ENCODE measurements at regions not wholly inside any gene's neighbourhood (a gene's known extent, or its start where the extent isn't known, plus 50 kb on each side); places are given as distances from the start of the nearest gene placed in this dataset.

- TF ChIP-seq EZH2phosphoT487 (IDR thresholded peaks at IDR 0.05; ENCODE audit: borderline replicate concordance, low read length) (no peak), CTCF (IDR thresholded peaks at IDR 0.05; ENCODE audit: low read depth, low read length, poor library complexity, severe bottlenecking) (no peak)
- Histone ChIP-seq H3K4me1 (ENCODE audit: control insufficient read depth, low read length) (no peaks in the 10 kb centered on the region), H3K79me2 (ENCODE audit: control insufficient read depth, low read length) (no peaks in the 10 kb centered on the region), H3K27ac (ENCODE audit: low read depth, low read length) (no peak overlapping the region), H3K9me3 (ENCODE audit: control insufficient read depth, insufficient read depth, low read length) (no peaks in the 10 kb centered on the region), H3F3A (ENCODE audit: control insufficient read depth, insufficient read depth) (no peaks in the 10 kb centered on the region), H3K27me3 (ENCODE audit: control insufficient read depth, low read length) (no peaks in the 10 kb centered on the region), H3K36me3 (ENCODE audit: control insufficient read depth, low read length) (no peaks in the 10 kb centered on the region), H3K4me3 (ENCODE audit: low read length) (no peak overlapping the region), H4K20me1 (ENCODE audit: control insufficient read depth, insufficient read depth, low read depth, low read length) (no peaks in the 10 kb centered on the region), H3K9me2 (replicated peaks; ENCODE audit: control insufficient read depth, low read length) (no peaks in the 10 kb centered on the region), H3K4me2 (ENCODE audit: low read length) (no peak overlapping the region)
Measured at GRCh38 chr20:12798286-12798685, 210.5 kb upstream of the SPTLC3 start.

- Histone ChIP-seq H3K9me3 (ENCODE audit: control insufficient read depth, insufficient read depth, low read length) (peaks cover 12% of the 10 kb centered on the region; the same call in 1 of the 2 replicates), H3F3A (ENCODE audit: control insufficient read depth, insufficient read depth) (no peaks in the 10 kb centered on the region), H3K9me2 (replicated peaks; ENCODE audit: control insufficient read depth, low read length) (no peaks in the 10 kb centered on the region), H3K4me3 (ENCODE audit: low read length) (no peak overlapping the region), H3K27me3 (ENCODE audit: control insufficient read depth, low read length) (no peaks in the 10 kb centered on the region), H3K27ac (ENCODE audit: low read depth, low read length) (no peak overlapping the region), H3K4me1 (ENCODE audit: control insufficient read depth, low read length) (no peaks in the 10 kb centered on the region), H4K20me1 (ENCODE audit: control insufficient read depth, insufficient read depth, low read depth, low read length) (no peaks in the 10 kb centered on the region), H3K4me2 (ENCODE audit: low read length) (no peak overlapping the region), H3K79me2 (ENCODE audit: control insufficient read depth, low read length) (no peaks in the 10 kb centered on the region), H3K36me3 (ENCODE audit: control insufficient read depth, low read length) (no peaks in the 10 kb centered on the region)
- no peak for TF ChIP-seq EZH2phosphoT487 (IDR thresholded peaks at IDR 0.05; ENCODE audit: borderline replicate concordance, low read length)
- no peak for TF ChIP-seq CTCF (IDR thresholded peaks at IDR 0.05; ENCODE audit: low read depth, low read length, poor library complexity, severe bottlenecking)
Measured at GRCh38 chr20:12808006-12808567, 200.7 kb upstream of the SPTLC3 start.

GRCh38 chr20:12815231-12815768 lies 193.5 kb upstream of the SPTLC3 start:
- H3F3A ChIP-seq (ENCODE audit: control insufficient read depth, insufficient read depth): no peaks in the 10 kb centered on the region
- H3K9me3 ChIP-seq (ENCODE audit: control insufficient read depth, insufficient read depth, low read length): no peaks in the 10 kb centered on the region
- H4K20me1 ChIP-seq (ENCODE audit: control insufficient read depth, insufficient read depth, low read depth, low read length): no peaks in the 10 kb centered on the region
- H3K4me2 ChIP-seq (ENCODE audit: low read length): no peak overlapping the region
- no peaks in the 10 kb centered on the region for H3K27me3 ChIP-seq (ENCODE audit: control insufficient read depth, low read length)
- no peaks in the 10 kb centered on the region for H3K79me2 ChIP-seq (ENCODE audit: control insufficient read depth, low read length)
- no peaks in the 10 kb centered on the region for H3K9me2 ChIP-seq (replicated peaks; ENCODE audit: control insufficient read depth, low read length)
- no peak overlapping the region for H3K27ac ChIP-seq (ENCODE audit: low read depth, low read length)
- no peak overlapping the region for H3K4me3 ChIP-seq (ENCODE audit: low read length)
- H3K36me3 ChIP-seq (ENCODE audit: control insufficient read depth, low read length): no peaks in the 10 kb centered on the region
- no peaks in the 10 kb centered on the region for H3K4me1 ChIP-seq (ENCODE audit: control insufficient read depth, low read length)
- no peak for TF ChIP-seq EZH2phosphoT487 (IDR thresholded peaks at IDR 0.05; ENCODE audit: borderline replicate concordance, low read length)
- no peak for TF ChIP-seq CTCF (IDR thresholded peaks at IDR 0.05; ENCODE audit: low read depth, low read length, poor library complexity, severe bottlenecking)

All from DOHH2 (cell line).